A549 (cell line): ENCODE measurements at regions not wholly inside any gene's neighbourhood (a gene's known extent, or its start where the extent isn't known, plus 50 kb on each side); places are given as distances from the start of the nearest gene placed in this dataset.

Experiments used
- ATAC-seq, 2 experiments: fragments of 200-7000 bp in 1 of 2; fragments of >200 bp in 1 of 2; cut with Nextera tagmentation in 1 of 2; cut with Tn5 transposase in 1 of 2; 3 replicates each; pipeline versions ENCODE4 v1.8.0 to v1.9.1; 2018 to 2020; ENCODE audit warnings: mild to moderate bottlenecking in 1 of 2, moderate library complexity in 1 of 2
- CTCF ChIA-PET: fragments of 300-600 bp; sonication (Branson Sonifier 250); formaldehyde crosslinking; extraction: SDS; loops from one replicate; lab custom pipeline; 2021; ENCODE audit warnings: antibody characterized with exemption, inconsistent platforms; lab: Yijun Ruan, JAX
- POLR2A ChIA-PET: fragments of 350-600 bp; formaldehyde crosslinking; extraction: SDS; loops from one replicate; lab custom pipeline; 2021; ENCODE audit warnings: antibody characterized with exemption, inconsistent platforms; lab: Yijun Ruan, JAX
- DNase-seq, 2 experiments: peaks; one replicate each; pipeline versions ENCODE4 v3.0.0 to v3.0.0-alpha.2; 2011 to 2016; ENCODE audit warnings: low read depth in 1 of 2, low spot score in 1 of 2
- FAIRE-seq: peaks from 2 replicates; lab custom pipeline; 2011; peaks lifted over from hg19 to GRCh38; lab: Jason Lieb, UNC
- H3K27ac ChIP-seq, 2 experiments: fragments of >200 bp; sonication (Bioruptor Twin); formaldehyde crosslinking; 3 replicates each; pipeline ENCODE4 v1.5.1; 2016 to 2017
- H3K4me1 ChIP-seq: fragments of >200 bp; sonication (Bioruptor Twin); formaldehyde crosslinking; 3 replicates; pipeline ENCODE4 v1.6.1; 2016
- H3K4me2 ChIP-seq: fragments of >200 bp; sonication (Bioruptor Twin); formaldehyde crosslinking; 3 replicates; pipeline ENCODE4 v1.6.1; 2016
- H3K4me3 ChIP-seq: fragments of >200 bp; sonication (Bioruptor Twin); formaldehyde crosslinking; 3 replicates; pipeline ENCODE4 v1.5.1; 2016
- H3K9me3 ChIP-seq: fragments of >200 bp; sonication (Bioruptor Twin); formaldehyde crosslinking; 3 replicates; pipeline ENCODE4 v1.6.1; 2016
- BCL3 ChIP-seq: fragments of >200 bp; sonication (Bioruptor Twin); formaldehyde crosslinking; IDR thresholded peaks from 3 replicates; pipeline ENCODE4 v1.6.1; 2016
- BHLHE40 ChIP-seq: IDR thresholded peaks from 2 replicates; pipeline ENCODE4 v1.6.1; 2012; ENCODE audit warnings: low read depth, low read length, inconsistent platforms
- E2F6 ChIP-seq: IDR thresholded peaks from 2 replicates; pipeline ENCODE4 v1.6.1; 2012; ENCODE audit warnings: low read depth, borderline replicate concordance
- EHF ChIP-seq: fragments of 250-450 bp; sonication (Bioruptor Pico); IDR thresholded peaks from 2 replicates; pipeline ENCODE4 v1.5.0; 2020; ENCODE audit warnings: mild to moderate bottlenecking
- ESRRA ChIP-seq: fragments of 150-350 bp; IDR thresholded peaks from 2 replicates; pipeline ENCODE4 v1.6.1; 2014; ENCODE audit warnings: mild to moderate bottlenecking, low read length, borderline replicate concordance
- GATA3 ChIP-seq: IDR thresholded peaks from 2 replicates; pipeline ENCODE4 v1.6.1; 2012; ENCODE audit warnings: borderline replicate concordance
- HES2 ChIP-seq: fragments of >200 bp; sonication (Bioruptor Twin); formaldehyde crosslinking; IDR thresholded peaks from 2 replicates; pipeline ENCODE4 v1.6.1; 2016
- HEYL ChIP-seq: fragments of 250-450 bp; sonication (Bioruptor Pico); IDR thresholded peaks from 2 replicates; pipeline ENCODE4 v1.8.0; 2021; ENCODE audit warnings: mild to moderate bottlenecking, moderate library complexity
- HOXB13 ChIP-seq: fragments of 250-450 bp; sonication (Bioruptor Pico); IDR thresholded peaks from 2 replicates; pipeline ENCODE4 v1.5.0; 2020; ENCODE audit warnings: low read depth, mild to moderate bottlenecking, moderate library complexity
- HOXB5 ChIP-seq: fragments of 250-450 bp; sonication (Bioruptor Pico); IDR thresholded peaks from 2 replicates; pipeline ENCODE4 v1.5.0; 2020; ENCODE audit warnings: mild to moderate bottlenecking, moderate library complexity
- JUN ChIP-seq, 2 experiments: fragments of >200 bp; sonication (Bioruptor Twin); formaldehyde crosslinking; IDR thresholded peaks; 2 replicates in 1 of 2; 3 replicates in 1 of 2; pipeline ENCODE4 v1.6.1; 2016 to 2017
- JUNB ChIP-seq: fragments of >200 bp; sonication (Bioruptor Twin); formaldehyde crosslinking; IDR thresholded peaks from 2 replicates; pipeline ENCODE4 v1.6.1; 2016
- KDM1A ChIP-seq: fragments of 200-600 bp; sonication (generic); IDR thresholded peaks from 2 replicates; pipeline ENCODE4 v1.6.1; 2016; ENCODE audit warnings: low read depth, mild to moderate bottlenecking
- KDM5A ChIP-seq: fragments of 200-600 bp; sonication (generic); IDR thresholded peaks from 2 replicates; pipeline ENCODE4 v1.6.1; 2016; ENCODE audit warnings: antibody characterized with exemption, mild to moderate bottlenecking
- NFE2L2 ChIP-seq: fragments of 150-350 bp; conservative IDR thresholded peaks from 2 replicates; pipeline ENCODE4 v1.6.1; 2014; ENCODE audit warnings: low read length
- PBX3 ChIP-seq: IDR thresholded peaks from 2 replicates; pipeline ENCODE4 v1.6.1; 2012
- RAD21 ChIP-seq, 2 experiments: fragments of >200 bp in 1 of 2; sonication (Bioruptor Twin) in 1 of 2; formaldehyde crosslinking in 1 of 2; IDR thresholded peaks in 1 of 2; conservative IDR thresholded peaks in 1 of 2; 2 replicates in 1 of 2; 3 replicates in 1 of 2; pipeline ENCODE4 v1.6.1; 2012 to 2018; ENCODE audit warnings: inconsistent platforms in 1 of 2
- RARB ChIP-seq: fragments of 250-450 bp; sonication (Bioruptor Pico); IDR thresholded peaks from 2 replicates; pipeline ENCODE4 v1.8.0; 2021; ENCODE audit warnings: mild to moderate bottlenecking, moderate library complexity
- RFX5 ChIP-seq: fragments of 450-650 bp; IDR thresholded peaks from 2 replicates; pipeline ENCODE4 v1.7.1; 2014; ENCODE audit warnings: antibody characterized with exemption, mild to moderate bottlenecking, moderate library complexity
- USF2 ChIP-seq: fragments of 450-650 bp; IDR thresholded peaks from 2 replicates; pipeline ENCODE4 v1.6.1; 2014; ENCODE audit warnings: antibody characterized with exemption
- ZNF302 ChIP-seq: fragments of 250-450 bp; sonication (Bioruptor Pico); IDR thresholded peaks from 2 replicates; pipeline ENCODE4 v1.9.0; 2021; ENCODE audit warnings: inconsistent platforms, mild to moderate bottlenecking, moderate library complexity
- WGBS: methylation state at CpG from one replicate; pipeline ENCODE4 v1.1.6; 2017; ENCODE audit errors: missing lambda C conversion rate; 5-methylcytosine and 5-hydroxymethylcytosine counted together

GRCh38 chrY:8594657-8595056 lies 742.6 kb upstream of the TSPY4 start:
- H3K9me3 ChIP-seq: no peaks in the 10 kb centered on the region
- no peak overlapping the region for H3K4me2 ChIP-seq
- H3K4me3 ChIP-seq: no peak overlapping the region
- ChIA-PET POLR2A (no interaction called here), CTCF (no interaction called here)
- H3K4me1 ChIP-seq: no peaks in the 10 kb centered on the region
- H3K27ac ChIP-seq: no peak overlapping the region
- no peak for FAIRE-seq
- no peak for ATAC-seq
- TF ChIP-seq HOXB13 (no peak), HOXB5 (CRISPR knock-in tag) (no peak), BCL3 (no peak), HEYL (CRISPR knock-in tag) (no peak)
- WGBS: 73% methylated on average over 1 of the region's 3 CpGs
- DNase-seq: no peak

- Histone ChIP-seq H3K27ac (no peak overlapping the region), H3K9me3 (no peaks in the 10 kb centered on the region), H3K4me3 (no peak overlapping the region), H3K4me2 (no peak overlapping the region), H3K4me1 (no peaks in the 10 kb centered on the region)
- no peak for FAIRE-seq
- ATAC-seq: no peak
- 0% methylated on average over 2 of the region's 4 CpGs for WGBS
- ChIA-PET POLR2A (no interaction called here), CTCF (no interaction called here)
- DNase-seq: no peak
- TF ChIP-seq KDM5A (no peak), NFE2L2 (no peak), PBX3 (no peak), RAD21 (conservative IDR thresholded peaks at IDR 0.05 in 1 of 2, IDR thresholded peaks at IDR 0.05 in 1 of 2) (no peak), ESRRA (no peak), RFX5 (no peak), JUNB (no peak), BHLHE40 (no peak), KDM1A (no peak), JUN (IDR thresholded peaks at IDR 0.05) (no peak), USF2 (no peak), HES2 (no peak), GATA3 (no peak), E2F6 (no peak), ZNF302 (CRISPR knock-in tag) (no peak), EHF (CRISPR knock-in tag) (no peak), BCL3 (no peak), RARB (CRISPR knock-in tag) (no peak)
- TF ChIP-seq, all 56 proteins: peak for 0
Observed at GRCh38 chrY:8599141-8599540, 738.1 kb upstream of the TSPY4 start.
